ENCODE measurements at regions not wholly inside any gene's neighbourhood (a gene's known extent, or its start where the extent isn't known, plus 50 kb on each side); places are given as distances from the start of the nearest gene placed in this dataset. TPM values are rescaled to one million over a fixed set of nuclear protein-coding genes. Genes with fewer than 3 reads are reported as not detected.
"Not testable (repeated sequence)": the region's sequence is repeated elsewhere in the genome, so short reads cannot be mapped to it uniquely, and the experiment has no call there.

- CTCF ChIA-PET; intact Hi-C loops (cut with micrococcal nuclease); H3K4me1 Mint-ChIP-seq (ENCODE audit: low read depth); DNase-seq; H3K4me3 Mint-ChIP-seq; H3K36me3 Mint-ChIP-seq; H3K9me3 Mint-ChIP-seq; H3K27me3 Mint-ChIP-seq; POLR2A ChIA-PET; H3K27ac Mint-ChIP-seq: not testable (repeated sequence)
Observed at GRCh38 chr2:89294335-89294734, 602.9 kb downstream of the RPIA start.

GRCh38 chr2:89296820-89297398 is 605.4 kb downstream of the RPIA start:
- H3K4me1 Mint-ChIP-seq (ENCODE audit: low read depth); H3K36me3 Mint-ChIP-seq; H3K27ac Mint-ChIP-seq; intact Hi-C loops (cut with micrococcal nuclease); H3K4me3 Mint-ChIP-seq; POLR2A ChIA-PET; DNase-seq; CTCF ChIA-PET; H3K27me3 Mint-ChIP-seq; H3K9me3 Mint-ChIP-seq: not testable (repeated sequence)

- H3K9me3 Mint-ChIP-seq; H3K4me3 Mint-ChIP-seq; H3K27ac Mint-ChIP-seq; POLR2A ChIA-PET; H3K4me1 Mint-ChIP-seq (ENCODE audit: low read depth); intact Hi-C loops (cut with micrococcal nuclease); DNase-seq; H3K36me3 Mint-ChIP-seq; CTCF ChIA-PET; H3K27me3 Mint-ChIP-seq: not testable (repeated sequence)
Observed at GRCh38 chr2:89299196-89299595, 607.7 kb downstream of the RPIA start.

- H3K4me3 Mint-ChIP-seq; H3K4me1 Mint-ChIP-seq (ENCODE audit: low read depth); H3K27me3 Mint-ChIP-seq; CTCF ChIA-PET; DNase-seq; POLR2A ChIA-PET; intact Hi-C loops (cut with micrococcal nuclease); H3K36me3 Mint-ChIP-seq; H3K27ac Mint-ChIP-seq; H3K9me3 Mint-ChIP-seq: not testable (repeated sequence)
Observed at GRCh38 chr2:89305623-89306022, 614.1 kb downstream of the RPIA start.

GRCh38 chr2:89306869-89307637 is 615.6 kb downstream of the RPIA start:
- CTCF ChIA-PET; H3K27me3 Mint-ChIP-seq; POLR2A ChIA-PET; H3K36me3 Mint-ChIP-seq; H3K9me3 Mint-ChIP-seq; DNase-seq; H3K27ac Mint-ChIP-seq; intact Hi-C loops (cut with micrococcal nuclease); H3K4me3 Mint-ChIP-seq; H3K4me1 Mint-ChIP-seq (ENCODE audit: low read depth): not testable (repeated sequence)

GRCh38 chr2:89318990-89319389 is 627.5 kb downstream of the RPIA start:
- H3K27ac Mint-ChIP-seq; CTCF ChIA-PET; DNase-seq; POLR2A ChIA-PET; H3K36me3 Mint-ChIP-seq; H3K27me3 Mint-ChIP-seq; H3K4me1 Mint-ChIP-seq (ENCODE audit: low read depth); H3K4me3 Mint-ChIP-seq; H3K9me3 Mint-ChIP-seq; intact Hi-C loops (cut with micrococcal nuclease): not testable (repeated sequence)

GRCh38 chr2:89325894-89326293 is 634.4 kb downstream of the RPIA start:
- H3K4me1 Mint-ChIP-seq (ENCODE audit: low read depth); H3K4me3 Mint-ChIP-seq; H3K36me3 Mint-ChIP-seq; CTCF ChIA-PET; H3K27me3 Mint-ChIP-seq; intact Hi-C loops (cut with micrococcal nuclease); POLR2A ChIA-PET; H3K9me3 Mint-ChIP-seq; H3K27ac Mint-ChIP-seq; DNase-seq: not testable (repeated sequence)

GRCh38 chr2:89326455-89326854 is 635.0 kb downstream of the RPIA start:
- H3K36me3 Mint-ChIP-seq; H3K9me3 Mint-ChIP-seq; POLR2A ChIA-PET; DNase-seq; H3K27ac Mint-ChIP-seq; intact Hi-C loops (cut with micrococcal nuclease); H3K4me3 Mint-ChIP-seq; H3K27me3 Mint-ChIP-seq; CTCF ChIA-PET; H3K4me1 Mint-ChIP-seq (ENCODE audit: low read depth): not testable (repeated sequence)

GRCh38 chr2:89328790-89329189 is 637.3 kb downstream of the RPIA start:
- H3K27ac Mint-ChIP-seq; H3K4me1 Mint-ChIP-seq (ENCODE audit: low read depth); intact Hi-C loops (cut with micrococcal nuclease); DNase-seq; H3K9me3 Mint-ChIP-seq; CTCF ChIA-PET; POLR2A ChIA-PET; H3K4me3 Mint-ChIP-seq; H3K27me3 Mint-ChIP-seq; H3K36me3 Mint-ChIP-seq: not testable (repeated sequence)

Small RNA genes lying in the stretch of these regions (microRNA-seq; reads per million reads assigned to microRNA genes)
- gene MIR4436A (ENCODE audit: borderline microRNAs expressed, borderline number of aligned reads, borderline replicate concordance): not detected
